ENCODE measurements at regions not wholly inside any gene's neighbourhood (a gene's known extent, or its start where the extent isn't known, plus 50 kb on each side); places are given as distances from the start of the nearest gene placed in this dataset.

DNA sequence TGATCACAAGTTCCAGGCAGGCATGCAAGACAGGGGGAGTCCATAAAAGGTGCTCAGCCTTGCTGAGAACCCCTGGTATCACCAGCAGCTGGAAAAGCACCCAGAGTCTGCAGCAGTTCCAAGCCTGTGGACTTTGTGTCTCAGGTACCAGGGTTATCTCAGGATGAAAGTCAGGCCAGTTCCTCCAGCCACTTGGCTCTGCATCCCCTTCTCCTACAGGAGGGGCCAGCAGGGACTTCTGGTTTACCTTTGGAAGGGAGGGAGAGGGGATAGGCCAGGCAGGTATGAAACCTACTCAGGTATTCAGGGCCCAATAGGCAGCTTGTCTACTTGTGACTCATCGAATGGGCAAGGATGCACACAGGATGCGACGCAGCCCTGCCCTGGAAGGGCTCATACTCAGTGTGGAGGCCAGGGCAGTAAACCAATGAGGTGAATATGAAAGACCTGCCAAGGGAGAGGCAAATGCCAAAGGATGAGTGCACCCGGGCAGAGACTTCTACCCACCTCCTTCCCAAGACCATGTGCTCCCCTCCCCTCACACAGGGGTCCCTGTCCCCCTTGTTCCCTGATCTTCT lies 148.2 kb downstream of the SLC38A6 start:
- ATAC-seq (no peak), DNase-seq (ENCODE audit: low spot score in 2 of 2) (no peak)
- Mint-ChIP-seq H3K9me3 (no peaks in the 10 kb centered on the region), H3K27ac (no peak overlapping the region), H3K36me3 (no peaks in the 10 kb centered on the region)

DNA sequence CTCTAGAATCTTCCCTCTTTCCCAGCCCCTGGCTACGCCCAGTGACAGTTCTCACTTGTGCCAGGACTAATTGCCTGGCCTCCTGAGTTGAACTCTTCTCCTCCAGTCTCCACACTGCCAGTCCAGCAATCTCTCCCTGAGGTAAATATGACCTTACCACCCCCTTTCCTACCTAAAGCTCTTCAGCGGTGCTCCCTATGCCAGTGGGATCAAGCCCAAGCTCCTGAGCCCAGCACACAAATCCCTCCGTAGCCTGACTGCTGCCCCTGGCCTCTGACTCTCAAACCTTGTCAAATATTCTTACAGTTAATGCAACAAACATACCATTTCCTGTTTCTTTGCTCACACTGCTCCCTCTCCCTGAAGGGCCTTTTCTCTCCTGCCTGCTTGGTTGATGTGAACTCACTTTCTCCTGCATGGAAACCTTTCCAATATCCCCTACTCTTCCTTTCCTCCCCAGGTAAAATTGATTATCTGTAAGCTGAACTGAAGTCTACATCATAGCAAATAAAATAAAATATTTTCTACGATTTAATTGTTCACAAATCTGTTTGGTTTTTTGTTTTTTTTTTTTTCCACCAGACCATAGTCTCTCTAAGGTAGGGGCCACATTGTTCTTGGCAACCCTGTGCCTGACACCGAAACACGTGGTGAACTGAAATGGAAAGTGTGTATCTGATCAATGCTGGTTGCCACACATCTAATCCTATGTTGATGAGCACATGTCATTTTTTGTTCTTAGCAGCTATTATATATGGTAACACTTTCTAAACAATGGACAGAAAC lies 147.5 kb downstream of the SLC38A6 start:
- DNase-seq (ENCODE audit: low spot score in 2 of 2): no peak
- H3K9me3 Mint-ChIP-seq: no peaks in the 10 kb centered on the region
- H3K27ac Mint-ChIP-seq: no peak overlapping the region
- no peak for ATAC-seq
- H3K36me3 Mint-ChIP-seq: no peaks in the 10 kb centered on the region

DNA sequence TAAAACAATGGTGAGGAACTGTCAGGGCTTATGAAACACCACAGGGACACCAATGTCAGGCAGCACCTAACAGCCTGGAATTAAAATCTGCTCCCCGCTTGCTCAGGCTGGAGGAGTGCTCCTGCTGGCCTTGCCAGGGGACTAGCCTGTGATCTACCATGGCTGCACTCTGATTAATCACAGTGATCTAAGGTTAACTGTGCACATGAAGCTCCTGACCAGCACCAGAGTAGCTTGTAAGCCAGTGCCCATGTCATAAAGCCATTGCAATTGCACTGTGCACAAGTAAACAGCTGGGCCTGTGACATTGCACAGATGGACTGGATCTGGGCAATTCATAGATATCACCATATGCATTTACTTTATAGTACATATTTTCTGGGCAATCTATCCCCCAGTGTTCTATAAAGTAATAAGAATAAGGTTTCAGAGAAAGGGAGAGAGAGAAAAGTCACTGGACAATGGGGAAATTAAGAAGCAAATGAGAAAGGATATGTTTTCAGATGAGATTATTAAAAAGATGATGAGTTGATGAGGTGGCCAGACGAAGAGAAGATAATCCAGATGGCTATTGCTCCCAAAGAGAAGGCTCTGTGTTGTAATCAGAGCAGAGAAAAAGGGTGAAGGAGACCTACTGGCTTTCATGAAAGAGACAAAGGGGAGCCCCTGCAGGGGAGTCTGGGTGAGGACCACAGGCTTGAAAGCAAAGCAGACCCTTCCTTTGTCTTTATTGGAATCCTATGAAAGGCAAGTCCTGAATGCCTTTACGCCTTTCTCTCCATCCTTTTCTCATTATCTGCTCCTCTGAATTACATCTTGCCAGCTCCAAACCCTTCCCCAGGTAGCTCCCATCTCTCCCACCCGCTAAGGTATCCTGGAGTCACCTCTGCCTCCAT lies 145.8 kb downstream of the SLC38A6 start:
- H3K36me3 Mint-ChIP-seq: no peaks in the 10 kb centered on the region
- no peaks in the 10 kb centered on the region for H3K9me3 Mint-ChIP-seq
- H3K27ac Mint-ChIP-seq: no peak overlapping the region
- ATAC-seq: no peak
- no peak for DNase-seq (ENCODE audit: low spot score in 2 of 2)

DNA sequence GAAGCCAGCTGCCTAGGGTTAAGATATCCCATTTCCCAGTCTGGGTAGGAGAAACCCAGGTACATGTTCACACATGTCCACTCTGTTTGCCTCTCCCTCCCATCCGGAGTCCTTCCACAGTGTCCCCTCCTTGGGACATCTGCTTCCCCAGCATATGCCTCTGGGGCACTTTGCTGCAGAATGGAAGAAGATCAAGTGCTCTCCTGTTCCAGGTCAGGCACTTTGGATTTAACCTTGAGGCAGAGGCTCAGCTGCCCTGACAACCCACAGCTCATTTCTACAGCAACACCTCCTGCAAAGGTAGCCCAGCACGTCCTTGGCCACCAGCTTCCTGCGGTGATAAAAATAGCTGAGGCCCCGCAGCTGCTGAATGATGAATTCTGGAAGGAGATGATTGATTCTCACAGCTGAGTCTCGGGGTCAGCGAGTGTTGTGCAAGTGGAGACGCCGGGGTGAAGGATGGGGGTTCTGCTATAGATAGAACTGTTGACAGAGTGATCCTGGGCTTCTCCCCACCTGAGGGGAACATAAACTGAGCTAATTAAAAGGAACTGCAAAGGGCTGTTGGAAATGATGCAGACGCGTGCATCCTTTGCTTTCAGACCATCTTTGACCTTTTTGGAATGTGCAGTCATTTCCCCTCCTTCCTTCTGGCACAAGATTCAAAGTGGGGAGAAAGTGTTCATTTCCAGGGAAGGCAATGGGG lies 145.0 kb downstream of the SLC38A6 start:
- H3K27ac Mint-ChIP-seq: no peak overlapping the region
- ATAC-seq (no peak), DNase-seq (ENCODE audit: low spot score in 2 of 2) (no peak)
- H3K9me3 Mint-ChIP-seq: peaks cover 0 to 3% of the 10 kb centered on the region in 2 donors
- H3K36me3 Mint-ChIP-seq: no peaks in the 10 kb centered on the region

DNA sequence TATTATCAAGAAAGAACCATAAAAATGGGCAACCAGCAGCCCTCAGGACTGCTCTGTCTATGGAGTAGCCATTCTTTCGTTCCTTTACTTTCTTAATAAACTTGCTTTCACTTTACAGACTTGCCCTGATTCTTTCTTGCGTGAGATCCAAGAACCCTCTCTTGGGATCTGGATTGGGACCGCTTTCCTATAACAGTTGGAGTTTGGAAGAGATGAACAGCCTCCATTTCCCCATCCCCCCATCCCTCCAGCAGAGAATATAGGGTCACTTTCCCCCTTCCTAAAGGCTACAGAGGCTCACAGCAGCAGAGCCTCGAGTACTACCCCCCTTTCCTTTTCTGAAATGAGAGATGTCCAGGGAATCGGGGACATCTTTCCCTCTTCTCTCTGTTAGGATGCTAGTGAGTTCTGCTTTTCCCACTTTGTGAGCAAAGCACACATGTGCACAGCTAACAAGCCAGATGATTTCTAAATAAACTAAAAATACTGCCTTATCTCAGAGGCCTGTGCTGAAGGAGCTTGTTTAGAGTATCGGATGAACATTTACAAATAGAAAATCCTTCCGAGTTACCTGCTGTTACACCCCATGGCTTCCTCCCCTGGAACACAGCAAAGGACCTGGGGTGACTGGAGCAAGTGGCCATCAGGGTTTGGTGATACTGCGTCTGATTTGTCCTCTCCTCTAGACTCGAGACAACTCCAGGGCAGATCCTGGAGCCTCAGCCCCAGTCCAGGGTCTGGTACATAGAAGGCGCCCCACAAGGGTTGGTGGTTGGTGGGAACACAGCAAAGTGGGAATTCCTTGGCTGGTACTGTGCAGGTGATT lies 144.2 kb downstream of the SLC38A6 start:
- no peak overlapping the region for H3K27ac Mint-ChIP-seq
- DNase-seq (ENCODE audit: low spot score in 2 of 2): no peak
- no peaks in the 10 kb centered on the region for H3K36me3 Mint-ChIP-seq

DNA sequence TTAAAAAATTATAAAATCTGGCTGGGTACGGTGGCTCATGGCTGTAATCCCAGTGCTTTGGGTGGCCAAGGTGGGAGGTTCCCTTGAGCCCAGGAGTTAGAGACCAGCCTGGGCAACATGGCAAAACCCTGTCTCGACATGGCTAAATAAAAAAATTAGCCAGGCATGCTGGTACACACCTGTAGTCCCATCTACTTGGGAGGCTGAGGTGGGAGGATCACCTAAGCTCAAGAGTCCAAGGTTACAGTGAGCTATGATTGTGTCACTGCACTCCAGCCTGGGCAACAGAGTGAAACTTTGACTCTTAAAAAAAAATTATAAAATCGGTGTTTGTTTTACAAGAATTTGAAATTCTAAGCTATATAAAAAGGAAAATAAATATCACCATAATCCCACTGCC lies 141.8 kb downstream of the SLC38A6 start:
- Mint-ChIP-seq H3K27ac (peak overlapping the region in 1 of 2 donors; percentile 70), H3K9me3 (peaks cover 4% of the 10 kb centered on the region in 2 donors), H3K36me3 (no peaks in the 10 kb centered on the region)
- no peak for ATAC-seq
- no peak for DNase-seq (ENCODE audit: low spot score in 2 of 2)

More for the DNA sequence above, 144.2 kb downstream of the SLC38A6 start:
- ATAC-seq: no peak
- H3K9me3 Mint-ChIP-seq: peaks cover 3 to 4% of the 10 kb centered on the region in 2 donors

DNA sequence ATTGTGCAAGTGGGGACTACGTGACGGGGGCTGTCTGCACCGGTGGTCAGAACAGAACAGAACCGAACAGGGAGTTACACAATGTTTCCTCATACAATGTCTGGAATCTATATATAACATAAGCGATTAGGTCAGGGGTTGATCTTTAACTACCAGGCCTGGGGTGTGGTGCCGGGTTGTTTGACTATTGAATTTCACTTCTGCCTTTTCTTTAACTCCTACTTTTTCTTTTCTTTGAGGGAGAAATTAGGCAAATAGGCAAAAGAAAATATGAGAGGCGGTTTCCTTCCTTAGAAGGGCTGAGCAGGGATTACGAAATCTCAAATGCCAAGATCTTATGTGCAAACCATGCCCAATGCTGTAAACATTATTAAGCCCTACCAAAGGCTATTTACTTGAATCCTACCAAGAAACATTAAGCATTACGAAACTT lies 140.3 kb downstream of the SLC38A6 start:
- ATAC-seq (no peak), DNase-seq (ENCODE audit: low spot score in 2 of 2) (no peak)
- no peaks in the 10 kb centered on the region for H3K36me3 Mint-ChIP-seq
- no peak overlapping the region for H3K27ac Mint-ChIP-seq
- peaks cover 4% of the 10 kb centered on the region in 2 donors for H3K9me3 Mint-ChIP-seq

DNA sequence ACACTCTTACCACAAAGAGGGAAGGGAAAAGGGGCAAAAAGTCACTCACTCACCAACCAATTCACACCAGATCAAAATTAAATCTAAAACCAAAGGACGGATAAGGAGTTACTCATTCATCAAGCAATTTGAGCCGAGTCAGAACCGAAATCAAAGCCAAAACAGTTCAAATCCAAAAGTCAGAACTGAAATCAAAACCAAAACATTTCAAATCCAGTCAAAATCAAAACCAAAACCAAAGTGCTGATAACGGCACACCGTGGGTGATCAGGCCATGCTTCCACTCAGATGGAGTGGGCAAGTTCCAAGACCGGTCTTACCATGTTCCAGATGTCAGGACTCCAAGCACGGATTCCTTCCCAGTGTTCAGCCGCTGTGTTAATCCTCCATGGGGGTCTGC lies 139.5 kb downstream of the SLC38A6 start:
- DNase-seq (ENCODE audit: low spot score in 2 of 2) (no peak), ATAC-seq (no peak)

DNA sequence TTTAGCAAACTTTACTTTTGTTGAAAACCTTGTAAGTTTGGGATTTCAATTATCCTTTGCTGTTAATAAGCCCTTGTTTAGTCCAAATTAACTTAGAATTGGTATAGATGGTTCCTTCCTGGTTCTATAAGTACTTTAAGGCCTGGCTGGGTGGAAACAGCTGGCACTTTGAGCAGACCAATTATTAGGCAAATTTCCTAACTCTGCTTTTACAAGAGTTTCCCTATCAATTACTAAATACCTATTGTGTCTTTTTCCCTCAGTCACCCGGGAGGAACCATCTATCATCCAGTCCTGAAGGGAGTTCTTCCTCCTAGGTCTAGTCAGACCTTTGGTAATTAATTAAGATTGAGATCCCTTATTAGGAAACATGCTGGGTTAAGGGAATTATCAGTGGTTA lies 138.0 kb downstream of the SLC38A6 start:
- ATAC-seq: no peak
- Mint-ChIP-seq H3K9me3 (peaks cover 4 to 16% of the 10 kb centered on the region in 2 donors), H3K36me3 (peaks cover 0 to 4% of the 10 kb centered on the region in 2 donors), H3K27ac (no peak overlapping the region)
- DNase-seq (ENCODE audit: low spot score in 2 of 2): no peak

More for the DNA sequence above, 139.5 kb downstream of the SLC38A6 start:
- H3K27ac Mint-ChIP-seq: peak overlapping the region in 1 of 2 donors; percentile 31
- H3K9me3 Mint-ChIP-seq: peaks cover 4% of the 10 kb centered on the region in 2 donors
- no peaks in the 10 kb centered on the region for H3K36me3 Mint-ChIP-seq

DNA sequence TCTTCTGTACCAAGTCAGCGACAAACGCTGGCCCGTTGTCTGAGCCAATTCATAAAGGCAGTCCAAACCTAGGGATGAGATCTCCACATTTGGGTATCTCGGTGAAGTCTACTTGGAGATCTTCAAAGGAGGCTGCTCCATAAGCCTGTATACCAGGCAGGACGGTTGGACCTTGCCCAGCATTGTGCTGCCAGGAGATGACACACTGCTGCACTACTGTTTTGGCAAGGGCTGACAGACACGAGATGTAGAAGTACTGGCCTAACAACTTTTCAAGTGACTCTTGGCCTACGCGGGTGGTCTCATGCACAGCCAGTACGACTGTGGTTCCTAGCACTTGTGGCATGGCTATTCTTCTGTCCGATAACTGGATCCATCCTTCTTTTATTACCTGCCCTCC lies 135.3 kb downstream of the SLC38A6 start:
- ATAC-seq: no peak
- no peak for DNase-seq (ENCODE audit: low spot score in 2 of 2)
- no peak overlapping the region for H3K27ac Mint-ChIP-seq
- peaks cover 0 to 9% of the 10 kb centered on the region in 2 donors for H3K36me3 Mint-ChIP-seq
- H3K9me3 Mint-ChIP-seq: peaks cover 7 to 20% of the 10 kb centered on the region in 2 donors

DNA sequence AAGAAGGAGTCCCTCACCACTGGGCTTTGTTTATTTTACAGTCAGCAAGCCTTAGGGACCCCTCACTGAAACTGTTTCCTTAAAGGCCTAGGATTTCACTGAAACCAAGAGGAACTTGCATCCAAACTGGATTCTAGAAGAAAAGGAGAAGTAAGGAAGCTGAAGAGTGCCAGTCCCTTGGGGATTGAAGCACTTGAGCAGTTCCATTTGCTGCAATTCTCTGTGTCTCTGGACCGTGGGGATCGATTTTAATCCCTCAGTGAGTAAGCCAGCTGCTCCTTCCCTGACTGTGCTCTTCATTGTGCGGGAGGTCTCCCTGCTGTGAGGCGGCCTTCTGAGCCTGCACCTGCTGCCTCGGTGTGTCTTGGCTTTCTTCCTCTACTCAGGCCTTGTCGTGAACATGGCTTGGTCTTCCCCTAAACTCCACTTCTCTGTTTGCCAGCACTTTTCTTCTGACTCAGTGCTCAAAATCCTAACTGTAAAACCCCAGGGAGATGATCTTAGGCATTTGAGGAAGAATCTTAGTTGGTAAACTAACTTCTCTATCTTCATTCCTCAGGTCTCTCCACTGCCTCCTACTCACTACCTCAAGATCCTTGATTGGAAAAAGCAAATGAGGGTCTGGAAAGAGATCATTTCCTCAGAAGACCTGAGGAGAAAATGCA lies 132.6 kb downstream of the SLC38A6 start:
- H3K9me3 Mint-ChIP-seq: peaks cover 3 to 16% of the 10 kb centered on the region in 2 donors
- DNase-seq (ENCODE audit: low spot score in 2 of 2): no peak
- peak overlapping the region in 1 of 2 donors; percentile 41 for H3K27ac Mint-ChIP-seq
- ATAC-seq: no peak
- H3K36me3 Mint-ChIP-seq: peaks cover 0 to 9% of the 10 kb centered on the region in 2 donors

DNA sequence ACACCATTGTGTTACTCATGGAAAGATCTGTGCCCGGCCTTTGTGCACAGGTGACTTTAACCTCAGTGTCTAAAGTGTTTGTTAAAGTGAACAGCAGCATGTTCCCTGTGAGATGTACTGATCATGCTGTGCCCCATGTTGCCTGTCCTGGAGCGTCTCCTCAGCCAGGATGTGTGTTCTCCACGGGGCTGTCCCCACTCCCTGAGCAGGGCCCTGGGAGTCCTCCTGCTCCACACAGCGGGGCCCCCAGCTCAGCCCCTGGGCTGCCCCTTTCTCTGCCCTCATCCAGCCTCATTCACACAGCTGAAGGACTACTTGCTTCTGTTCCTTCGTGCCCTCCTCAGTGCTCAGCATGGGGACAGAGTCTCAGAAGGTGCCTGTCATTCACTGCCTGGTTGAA lies 131.5 kb downstream of the SLC38A6 start:
- peaks cover 3 to 16% of the 10 kb centered on the region in 2 donors for H3K9me3 Mint-ChIP-seq

DNA sequence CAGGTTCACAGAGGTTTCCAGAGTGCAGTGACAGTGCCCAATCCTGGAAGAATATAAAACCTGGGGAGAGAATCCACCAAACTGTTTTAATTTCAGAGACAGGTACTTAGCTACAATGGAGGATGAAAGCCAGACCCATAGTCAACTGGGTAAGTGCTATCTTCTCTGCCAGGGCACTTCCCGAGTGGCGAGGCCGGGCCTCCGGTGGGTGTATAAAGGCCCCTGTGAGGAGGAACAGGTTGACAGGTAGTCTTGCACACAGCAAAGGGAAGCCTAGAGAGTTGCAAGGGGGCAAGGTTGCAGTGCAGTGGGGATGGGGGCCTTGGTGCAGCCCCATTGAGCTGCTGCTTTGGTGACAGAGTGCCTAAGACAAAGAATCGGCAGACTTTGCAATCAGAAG lies 130.7 kb downstream of the SLC38A6 start:
- peaks cover 0 to 9% of the 10 kb centered on the region in 2 donors for H3K36me3 Mint-ChIP-seq
- DNase-seq (ENCODE audit: low spot score in 2 of 2): no peak
- ATAC-seq: no peak

More for the DNA sequence above, 131.5 kb downstream of the SLC38A6 start:
- ATAC-seq: no peak
- peaks cover 0 to 9% of the 10 kb centered on the region in 2 donors for H3K36me3 Mint-ChIP-seq
- H3K27ac Mint-ChIP-seq: no peak overlapping the region
- DNase-seq (ENCODE audit: low spot score in 2 of 2): no peak

DNA sequence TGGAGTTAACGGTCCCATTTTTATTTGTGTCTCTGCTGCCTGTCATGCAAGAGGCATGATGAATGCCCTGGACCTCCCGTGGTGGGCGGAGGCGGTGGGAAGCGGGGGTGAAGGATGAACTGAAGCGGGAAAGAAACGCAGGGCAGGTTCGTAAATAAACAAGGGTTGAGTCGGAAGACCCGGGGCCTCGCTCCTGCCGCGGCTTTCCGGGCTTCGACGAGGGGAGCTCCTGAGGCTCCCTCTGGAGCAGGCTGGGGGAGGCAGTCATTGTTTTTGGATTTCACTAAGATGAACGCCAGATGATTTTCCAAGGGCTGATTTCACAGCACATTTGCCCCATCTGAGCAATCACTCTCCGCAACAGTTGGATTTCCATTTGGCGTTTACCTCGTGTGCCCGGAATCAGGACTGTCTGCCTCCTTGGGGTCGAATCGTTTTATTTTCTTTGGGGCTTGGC lies 130.2 kb downstream of the SLC38A6 start:
- peaks cover 0 to 9% of the 10 kb centered on the region in 2 donors for H3K36me3 Mint-ChIP-seq
- DNase-seq (ENCODE audit: low spot score in 2 of 2) (no peak), ATAC-seq (no peak)
- H3K27ac Mint-ChIP-seq: no peak overlapping the region
- peaks cover 3 to 16% of the 10 kb centered on the region in 2 donors for H3K9me3 Mint-ChIP-seq

More for the DNA sequence above, 130.7 kb downstream of the SLC38A6 start:
- Mint-ChIP-seq H3K27ac (peak overlapping the region in 1 of 2 donors; percentile 22), H3K9me3 (peaks cover 3 to 16% of the 10 kb centered on the region in 2 donors)
